HepG2 (cell line): ENCODE measurements at regions not wholly inside any gene's neighbourhood (a gene's known extent, or its start where the extent isn't known, plus 50 kb on each side); places are given as distances from the start of the nearest gene placed in this dataset.

Experiments used
- ATAC-seq: fragments of 200-7000 bp; cut with Tn5 transposase; 3 replicates; pipeline ENCODE4 v1.9.1; 2020; ENCODE audit warnings: mild to moderate bottlenecking, moderate library complexity
- BruUV-seq: library from RNA; stranded (reverse); fragments of 400-500 nt; replicated peaks from 2 replicates; lab custom pipeline; 2021; lab: Mats Ljungman, UMichigan
- CTCF ChIA-PET: fragments of 300-600 bp; formaldehyde crosslinking; extraction: SDS; loops from one replicate; lab custom pipeline; 2021; ENCODE audit warnings: low total read pairs, inconsistent platforms, low intra/inter-chr PET ratio; lab: Yijun Ruan, JAX
- POLR2A ChIA-PET: fragments of 350-600 bp; sonication (Branson Sonifier 250); formaldehyde crosslinking; loops from one replicate; lab custom pipeline; 2020; ENCODE audit warnings: antibody characterized with exemption, inconsistent platforms; lab: Yijun Ruan, JAX
- DNase-seq: peaks from one replicate; pipeline ENCODE4 v3.0.0-alpha.2; 2015; ENCODE audit warnings: low spot score
- FAIRE-seq: peaks from 3 replicates; lab custom pipeline; 2011; peaks lifted over from hg19 to GRCh38; lab: Jason Lieb, UNC
- H2AFZ ChIP-seq: one replicate; pipeline ENCODE4 v1.6.1; 2011; ENCODE audit warnings: low read length, inconsistent platforms
- H3K27ac ChIP-seq: fragments of 300-600 bp; 3 replicates; pipeline ENCODE4 v1.8.0; 2011; ENCODE audit warnings: mixed run types, mild to moderate bottlenecking, mixed read lengths, low read length, inconsistent platforms; ENCODE audit not compliant: insufficient read depth; ENCODE audit errors: extremely low read length
- H3K27me3 ChIP-seq, 2 experiments: fragments of 200-600 bp in 1 of 2; 2 replicates in 1 of 2; 3 replicates in 1 of 2; pipeline versions ENCODE4 v1.6.0 to v1.8.0; 2011; ENCODE audit warnings: low read length in 2 of 2, mild to moderate bottlenecking in 2 of 2, moderate library complexity in 2 of 2, inconsistent platforms in 1 of 2; ENCODE audit not compliant: insufficient read depth in 2 of 2, control insufficient read depth in 1 of 2
- H3K36me3 ChIP-seq, 2 experiments: fragments of 200-600 bp in 1 of 2; replicated peaks in 1 of 2; 2 replicates in 1 of 2; 3 replicates in 1 of 2; pipeline versions ENCODE4 v1.5.1 to v1.8.0; 2011; ENCODE audit warnings: low read length in 2 of 2, inconsistent platforms in 1 of 2; ENCODE audit not compliant: insufficient read depth in 2 of 2, control insufficient read depth in 1 of 2
- H3K4me1 ChIP-seq: 2 replicates; pipeline ENCODE4 v1.5.1; 2012; ENCODE audit warnings: low read length, inconsistent platforms; ENCODE audit not compliant: insufficient read depth
- H3K4me2 ChIP-seq: 2 replicates; pipeline ENCODE4 v1.6.0; 2011; ENCODE audit warnings: low read depth, low read length, inconsistent platforms
- H3K4me3 ChIP-seq, 3 experiments: fragments of 200-600 bp in 1 of 3; sonication (generic), shearing (Covaris generic) in 1 of 3; replicated peaks in 1 of 3; 2 replicates each; pipeline ENCODE4 v1.5.1; 2011 to 2016; ENCODE audit warnings: low read length in 3 of 3, inconsistent platforms in 2 of 3, low read depth in 2 of 3, mild to moderate bottlenecking in 2 of 3, control low read depth in 1 of 3, mixed read lengths in 1 of 3; ENCODE audit not compliant: insufficient read depth in 1 of 3
- H3K79me2 ChIP-seq: one replicate; pipeline ENCODE4 v1.6.1; 2011; ENCODE audit warnings: low read length, inconsistent platforms; ENCODE audit not compliant: insufficient read depth
- H3K9ac ChIP-seq: 2 replicates; pipeline ENCODE4 v1.6.0; 2011; ENCODE audit warnings: mild to moderate bottlenecking, low read depth, low read length, inconsistent platforms; ENCODE audit not compliant: insufficient read depth
- H3K9me3 ChIP-seq: 2 replicates; pipeline ENCODE4 v1.5.1; 2012; ENCODE audit warnings: mild to moderate bottlenecking, low read length
- H4K20me1 ChIP-seq: 2 replicates; pipeline ENCODE4 v1.6.0; 2011; ENCODE audit warnings: inconsistent platforms, mild to moderate bottlenecking, low read length, moderate library complexity; ENCODE audit not compliant: insufficient read depth
- ETV5 ChIP-seq: IDR thresholded peaks from 2 replicates; pipeline ENCODE4 v1.6.1; 2018; ENCODE audit warnings: missing biosample characterization, missing genetic modification reagents, inconsistent platforms, borderline replicate concordance
- HDAC6 ChIP-seq: fragments of 200-600 bp; sonication (generic); IDR thresholded peaks from 2 replicates; pipeline ENCODE4 v1.7.0; 2017; ENCODE audit warnings: mild to moderate bottlenecking, antibody characterized with exemption, low read length, low read depth
- MAFF ChIP-seq: IDR thresholded peaks from 2 replicates; pipeline ENCODE4 v1.6.1; 2011; ENCODE audit warnings: low read depth, low read length, improper control_type of control experiment
- MAFG ChIP-seq: sonication (generic); formaldehyde crosslinking; IDR thresholded peaks from 2 replicates; pipeline ENCODE4 v1.5.1; 2020; ENCODE audit warnings: mild to moderate bottlenecking, missing genetic modification reagents
- MAFK ChIP-seq, 2 experiments: IDR thresholded peaks in 1 of 2; conservative IDR thresholded peaks in 1 of 2; 2 replicates each; pipeline ENCODE4 v1.6.1; 2011; ENCODE audit warnings: improper control_type of control experiment in 2 of 2, low read length in 2 of 2
- NFE2L2 ChIP-seq: fragments of 150-350 bp; IDR thresholded peaks from 2 replicates; pipeline ENCODE4 v1.6.1; 2014; ENCODE audit warnings: low read length
- ZBTB38 ChIP-seq: sonication (generic); formaldehyde crosslinking; IDR thresholded peaks from 2 replicates; pipeline ENCODE4 v1.5.1; 2020; ENCODE audit warnings: mild to moderate bottlenecking, missing genetic modification reagents
- ZNF652 ChIP-seq: IDR thresholded peaks from 2 replicates; pipeline ENCODE4 v1.6.1; 2016; ENCODE audit warnings: low read depth, borderline replicate concordance
- WGBS: methylation state at CpG from one replicate; pipeline ENCODE4 v1.1.6; 2017; ENCODE audit warnings: low lambda C conversion rate; 5-methylcytosine and 5-hydroxymethylcytosine counted together
- in situ Hi-C: cut with HindIII; loops from 2 replicates; pipeline ENCODE4 v1.10.0; 2017; ENCODE audit warnings: low pct_unique_long_range_greater_than_20kb; ENCODE audit not compliant: extremely low pct_ligation_motif_present
- intact Hi-C: fragments of 100-400 bp; cut with micrococcal nuclease; formaldehyde crosslinking; loops from one replicate; pipeline ENCODE4 v1.10.0; 2022; ENCODE audit not compliant: unreplicated experiment

DNA sequence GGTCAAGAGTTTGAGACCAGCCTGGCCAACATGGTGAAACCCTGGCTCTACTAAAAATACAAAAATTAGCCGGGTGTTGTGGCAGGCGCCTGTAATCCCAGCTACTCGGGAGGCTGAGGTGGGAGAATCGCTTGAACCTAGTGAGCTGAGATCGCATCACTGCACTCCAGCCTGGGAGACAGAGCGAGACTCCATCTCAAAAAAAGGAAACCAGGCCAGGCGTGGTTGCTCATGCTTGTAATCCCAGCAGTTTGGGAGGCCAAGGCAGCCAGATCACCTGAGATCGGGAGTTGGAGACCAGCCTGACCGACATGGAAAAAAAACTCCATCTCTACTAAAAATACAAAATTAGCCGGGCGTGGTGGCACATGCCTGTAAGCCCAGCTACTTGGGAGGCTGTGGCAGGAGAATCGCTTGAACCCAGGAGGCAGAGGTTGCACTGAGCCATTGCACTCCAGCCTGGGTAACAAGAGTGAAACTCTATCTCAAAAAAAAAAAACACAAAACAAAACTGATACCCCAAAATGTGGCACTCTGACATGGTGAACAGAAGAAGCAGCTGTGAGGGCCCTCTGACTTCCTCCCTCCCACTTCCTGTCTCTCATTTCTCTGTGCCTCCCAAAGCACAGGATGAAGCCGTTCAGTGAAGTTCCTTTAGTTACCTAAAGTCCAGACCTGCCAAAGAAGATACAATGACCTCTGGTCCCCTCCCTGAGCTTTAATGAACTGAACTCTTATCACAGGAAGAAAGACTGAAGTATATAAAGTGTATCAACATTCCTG is 93.2 kb upstream of the GRIN2A start (continued):
- TF ChIP-seq ETV5 (CRISPR knock-in tag) (peak; percentile 34; the same call in 1 of the 2 replicates), ZBTB38 (CRISPR knock-in tag) (peak; percentile 16; the same call in 1 of the 2 replicates)
- TF ChIP-seq, all 625 proteins: peak for 9; not testable (repeated sequence) for 616

- no TSS peak for BruUV-seq
- Histone ChIP-seq H3K9me3 (peaks cover 12% of the 10 kb centered on the region), H3K27ac (no peak overlapping the region), H3K4me3 (no peak overlapping the region), H3K27me3 (no peaks in the 10 kb centered on the region), H3K9ac (no peak overlapping the region), H3K4me2 (no peak overlapping the region), H3K4me1 (peaks cover 61% of the 10 kb centered on the region), H3K79me2 (no peaks in the 10 kb centered on the region), H2AFZ (no peak overlapping the region), H4K20me1 (no peaks in the 10 kb centered on the region), H3K36me3 (no peaks in the 10 kb centered on the region)
- ATAC-seq (no peak), DNase-seq (no peak), FAIRE-seq (no peak)
- 80% methylated on average over 18 of the region's 18 CpGs for WGBS
- intact Hi-C loops: no loop called here
- CTCF ChIA-PET: no interaction called here
- POLR2A ChIA-PET: no interaction called here
- TF ChIP-seq ZNF652 (CRISPR knock-in tag) (no peak), NFE2L2 (peak; percentile 31; the same call in 1 of the 2 replicates), MAFK (conservative IDR thresholded peaks at IDR 0.05 in 1 of 2, IDR thresholded peaks at IDR 0.05 in 1 of 2; ENCODE audit: low read length in 2 of 2) (peak; percentile 95), MAFG (CRISPR knock-in tag) (0 out of 2 replicates have a peak, but pooled peaks have one; percentile 46), MAFF (peak; percentile 94), HDAC6 (no peak)
- in situ Hi-C loops: no loop called here
Measured at GRCh38 chr16:10277597-10277996, 95.4 kb upstream of the GRIN2A start.
